ENCODE measurements at regions not wholly inside any gene's neighbourhood (a gene's known extent, or its start where the extent isn't known, plus 50 kb on each side); places are given as distances from the start of the nearest gene placed in this dataset.

DNA sequence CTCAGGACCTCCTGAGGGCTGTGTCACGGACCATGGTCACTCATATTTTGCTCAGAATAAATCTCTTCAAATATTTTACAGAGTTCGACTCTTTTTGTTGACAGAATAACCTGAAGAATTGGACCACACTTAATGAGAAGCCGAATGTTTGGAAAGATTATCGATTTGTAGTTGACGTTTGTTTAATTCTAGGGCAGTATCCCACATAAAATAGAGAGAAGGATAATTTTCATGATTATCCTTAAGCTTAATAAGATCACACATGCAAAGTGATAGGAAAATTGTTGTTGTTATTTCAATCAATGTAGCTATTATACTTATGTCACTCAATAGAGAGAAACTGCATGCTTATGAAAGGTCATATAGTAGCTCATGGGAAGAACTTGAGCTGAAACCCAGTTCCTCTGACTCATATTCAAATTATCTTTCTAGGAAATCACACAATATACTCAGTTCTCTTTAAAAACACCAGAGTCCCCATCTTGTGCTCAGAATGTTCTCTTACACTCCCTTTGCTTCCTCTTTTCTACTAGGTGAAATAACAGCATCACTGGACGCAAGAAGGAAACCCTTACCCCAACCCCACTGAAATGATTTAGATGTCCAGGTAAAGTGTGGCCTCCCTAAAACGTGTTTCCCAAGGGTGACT lies 982.1 kb downstream of the TSN start:
- TF ChIP-seq POLR2A (IDR thresholded peaks at IDR 0.05; ENCODE audit: low read length) (no peak), GATA1 (IDR thresholded peaks at IDR 0.05; ENCODE audit: low read depth, low read length) (no peak)
